H9 (cell line): ENCODE measurements at regions not wholly inside any gene's neighbourhood (a gene's known extent, or its start where the extent isn't known, plus 50 kb on each side); places are given as distances from the start of the nearest gene placed in this dataset.

Source experiments
- DNase-seq: peaks from one replicate; pipeline ENCODE4 v3.0.0-alpha.2; 2017
- H2AFZ ChIP-seq: one replicate; pipeline ENCODE4 v1.6.1; 2013; ENCODE audit warnings: mild to moderate bottlenecking, low read length, control low read depth, moderate library complexity
- H2AK5ac ChIP-seq: 2 replicates; pipeline ENCODE4 v1.6.1; 2013; ENCODE audit warnings: low read length, control low read depth, mixed read lengths; ENCODE audit not compliant: insufficient read length
- H2BK120ac ChIP-seq: one replicate; pipeline ENCODE4 v1.6.1; 2013; ENCODE audit warnings: low read depth, mild to moderate bottlenecking, low read length, control low read depth, inconsistent platforms; ENCODE audit not compliant: poor library complexity, severe bottlenecking
- H2BK12ac ChIP-seq: 2 replicates; pipeline ENCODE4 v1.6.1; 2013; ENCODE audit warnings: low read length, control low read depth, mixed read lengths, low read depth; ENCODE audit not compliant: insufficient read length
- H2BK15ac ChIP-seq: 2 replicates; pipeline ENCODE4 v1.6.1; 2013; ENCODE audit warnings: low read depth, low read length, control low read depth
- H2BK20ac ChIP-seq: one replicate; pipeline ENCODE4 v1.6.1; 2013; ENCODE audit warnings: low read depth, mild to moderate bottlenecking, low read length, control low read depth, inconsistent platforms; ENCODE audit not compliant: poor library complexity, severe bottlenecking
- H2BK5ac ChIP-seq: 2 replicates; pipeline ENCODE4 v1.6.1; 2013; ENCODE audit warnings: low read length, control low read depth, mixed read lengths; ENCODE audit not compliant: insufficient read length
- H3K14ac ChIP-seq: 2 replicates; pipeline ENCODE4 v1.6.1; 2013; ENCODE audit warnings: low read length, control low read depth; ENCODE audit not compliant: insufficient read depth
- H3K18ac ChIP-seq: 2 replicates; pipeline ENCODE4 v1.6.1; 2013; ENCODE audit warnings: low read depth, mild to moderate bottlenecking, mixed read lengths, low read length, control low read depth; ENCODE audit not compliant: insufficient read length
- H3K23ac ChIP-seq: 2 replicates; pipeline ENCODE4 v1.6.1; 2013; ENCODE audit warnings: low read length, control low read depth, mixed read lengths, low read depth; ENCODE audit not compliant: insufficient read length
- H3K23me2 ChIP-seq: 2 replicates; pipeline ENCODE4 v1.6.1; 2013; ENCODE audit warnings: low read depth, mild to moderate bottlenecking, mixed read lengths, low read length, control low read depth; ENCODE audit not compliant: insufficient read length, poor library complexity, severe bottlenecking
- H3K27ac ChIP-seq: 2 replicates; pipeline ENCODE4 v1.5.1; 2013; ENCODE audit warnings: low read length, control low read depth, mixed read lengths, low read depth; ENCODE audit not compliant: insufficient read length
- H3K27me3 ChIP-seq: 2 replicates; pipeline ENCODE4 v1.6.1; 2013; ENCODE audit warnings: low read length, control low read depth, inconsistent platforms; ENCODE audit not compliant: insufficient read depth
- H3K4ac ChIP-seq: 2 replicates; pipeline ENCODE4 v1.6.1; 2013; ENCODE audit warnings: low read depth, mild to moderate bottlenecking, control low read depth, inconsistent platforms, low read length, moderate library complexity
- H3K4me1 ChIP-seq: 2 replicates; pipeline ENCODE4 v1.6.1; 2013; ENCODE audit warnings: low read length, control low read depth, inconsistent platforms; ENCODE audit not compliant: insufficient read depth
- H3K4me2 ChIP-seq: 2 replicates; pipeline ENCODE4 v1.6.1; 2013; ENCODE audit warnings: low read length, control low read depth, mixed read lengths; ENCODE audit not compliant: insufficient read length, insufficient read depth
- H3K56ac ChIP-seq: 2 replicates; pipeline ENCODE4 v1.6.1; 2013; ENCODE audit warnings: low read depth, mild to moderate bottlenecking, mixed read lengths, low read length, control low read depth; ENCODE audit not compliant: insufficient read length
- H3K79me1 ChIP-seq: 2 replicates; pipeline ENCODE4 v1.6.1; 2013; ENCODE audit warnings: low read depth, mild to moderate bottlenecking, moderate library complexity, low read length, control low read depth, inconsistent platforms; ENCODE audit not compliant: insufficient read depth, poor library complexity, severe bottlenecking
- H3K79me2 ChIP-seq: 2 replicates; pipeline ENCODE4 v1.6.1; 2013; ENCODE audit warnings: low read length, control low read depth, inconsistent platforms; ENCODE audit not compliant: insufficient read depth
- H3K9ac ChIP-seq: 2 replicates; pipeline ENCODE4 v1.6.1; 2013; ENCODE audit warnings: low read length, control low read depth, mixed read lengths; ENCODE audit not compliant: insufficient read length; ENCODE audit errors: extremely low read depth
- H3K9me3 ChIP-seq: one replicate; pipeline ENCODE4 v1.6.1; 2013; ENCODE audit warnings: low read depth, low read length, inconsistent platforms; ENCODE audit not compliant: control insufficient read depth
- H3T11ph ChIP-seq: one replicate; pipeline ENCODE4 v1.6.1; 2013; ENCODE audit warnings: mild to moderate bottlenecking, low read length, control low read depth, inconsistent platforms
- H4K20me1 ChIP-seq: one replicate; pipeline ENCODE4 v1.6.1; 2013; ENCODE audit not compliant: control insufficient read depth, insufficient read length, insufficient read depth
- H4K5ac ChIP-seq: 2 replicates; pipeline ENCODE4 v1.6.1; 2013; ENCODE audit warnings: low read depth, mild to moderate bottlenecking, mixed read lengths, low read length, control low read depth; ENCODE audit not compliant: insufficient read length
- H4K8ac ChIP-seq: replicated peaks from 2 replicates; pipeline ENCODE4 v1.6.1; 2013; ENCODE audit warnings: low read length, control low read depth, mixed read lengths, low read depth; ENCODE audit not compliant: insufficient read length
- H4K91ac ChIP-seq: 2 replicates; pipeline ENCODE4 v1.6.1; 2013; ENCODE audit warnings: low read depth, mild to moderate bottlenecking, moderate library complexity, mixed read lengths, low read length, control low read depth; ENCODE audit not compliant: insufficient read length
- H3K27ac Mint-ChIP-seq, 3 experiments: 2 replicates in 2 of 3; 3 replicates in 1 of 3; pipeline ENCODE4 v1.8.0; 2020 to 2021; ENCODE audit warnings: mixed read lengths in 3 of 3, mild to moderate bottlenecking in 1 of 3, moderate library complexity in 1 of 3
- H3K27me3 Mint-ChIP-seq: 2 replicates; pipeline ENCODE4 v1.8.0; 2021; ENCODE audit warnings: low read depth, mild to moderate bottlenecking, moderate library complexity, mixed read lengths
- H3K36me3 Mint-ChIP-seq, 3 experiments: 2 replicates in 2 of 3; 3 replicates in 1 of 3; pipeline ENCODE4 v1.8.0; 2020 to 2021; ENCODE audit warnings: low read depth in 3 of 3, mixed read lengths in 3 of 3; ENCODE audit not compliant: insufficient read depth in 1 of 3
- H3K4me1 Mint-ChIP-seq, 2 experiments: 2 replicates each; pipeline ENCODE4 v1.8.0; 2020; ENCODE audit warnings: mixed read lengths in 2 of 2
- H3K4me3 Mint-ChIP-seq, 2 experiments: 2 replicates in 1 of 2; 3 replicates in 1 of 2; pipeline ENCODE4 v1.8.0; 2020 to 2021; ENCODE audit warnings: mild to moderate bottlenecking in 2 of 2, mixed read lengths in 2 of 2, moderate library complexity in 1 of 2
- H3K9me3 Mint-ChIP-seq, 2 experiments: 2 replicates in 1 of 2; 3 replicates in 1 of 2; pipeline ENCODE4 v1.8.0; 2020; ENCODE audit warnings: mild to moderate bottlenecking in 2 of 2, mixed read lengths in 2 of 2, moderate library complexity in 1 of 2
- WGBS: extraction: QIAGEN DNeasy Blood & Tissue Kit; methylation state at CpG from one replicate; pipeline ENCODE4 v1.1.7; 2013; ENCODE audit warnings: missing lambda C conversion rate, low lambda C conversion rate, mixed read lengths; ENCODE audit not compliant: insufficient read length; ENCODE audit errors: extremely low coverage; 5-methylcytosine and 5-hydroxymethylcytosine counted together
- TF ChIP-seq, protein P1 (sequence below): fragments of 200-600 bp; sonication (generic); conservative IDR thresholded peaks from 3 replicates; pipeline ENCODE4 v1.8.0; 2021; ENCODE audit warnings: antibody characterized with exemption, mild to moderate bottlenecking

DNA sequence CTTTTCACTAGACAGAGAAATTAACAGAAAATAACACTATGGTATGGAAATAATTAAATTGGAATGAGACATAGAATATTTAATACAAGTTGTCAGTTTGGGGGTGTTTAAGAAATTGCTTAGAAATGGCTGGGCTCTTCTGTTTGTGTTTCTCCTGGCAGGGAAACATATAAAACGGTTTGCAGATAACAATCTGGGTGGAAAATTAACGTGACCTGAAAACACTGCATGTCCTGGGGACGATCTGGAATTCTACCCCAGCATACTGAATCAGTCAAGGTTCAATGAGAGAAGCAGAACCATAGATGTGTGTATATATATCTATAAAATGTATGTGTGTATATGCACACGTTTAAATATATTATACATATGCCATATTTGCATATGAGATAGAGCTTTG, 109.8 kb downstream of the SPATA18 start:
- Histone ChIP-seq H3K23me2 (no peaks in the 10 kb centered on the region), H3K14ac (no peak overlapping the region), H3K4ac (no peak overlapping the region), H4K8ac (no peak overlapping the region), H3T11ph (no peak overlapping the region), H4K5ac (no peak overlapping the region), H3K4me2 (no peak overlapping the region), H3K79me1 (no peaks in the 10 kb centered on the region), H3K4me1 (no peaks in the 10 kb centered on the region), H2BK12ac (no peak overlapping the region), H2AK5ac (no peak overlapping the region), H3K9ac (no peak overlapping the region), H3K23ac (no peak overlapping the region), H3K9me3 (no peaks in the 10 kb centered on the region), H3K27ac (no peak overlapping the region), H2BK120ac (no peak overlapping the region), H3K18ac (no peak overlapping the region), H2AFZ (no peak overlapping the region), H3K56ac (no peak overlapping the region), H2BK5ac (no peak overlapping the region), H3K79me2 (no peaks in the 10 kb centered on the region), H2BK15ac (no peak overlapping the region), H4K20me1 (no peaks in the 10 kb centered on the region), H3K27me3 (no peaks in the 10 kb centered on the region), H4K91ac (no peak overlapping the region), H2BK20ac (no peak overlapping the region)
- DNase-seq = no peak
- Mint-ChIP-seq H3K9me3 (peaks cover under 1 to 6% of the 10 kb centered on the region in 2 experiments; a peak in 3 of 5 replicates), H3K4me1 (no peaks in the 10 kb centered on the region), H3K27ac (no peak overlapping the region), H3K36me3 (no peaks in the 10 kb centered on the region), H3K27me3 (peaks cover 1% of the 10 kb centered on the region), H3K4me3 (no peak overlapping the region)
- TF ChIP-seq, protein P1, sequence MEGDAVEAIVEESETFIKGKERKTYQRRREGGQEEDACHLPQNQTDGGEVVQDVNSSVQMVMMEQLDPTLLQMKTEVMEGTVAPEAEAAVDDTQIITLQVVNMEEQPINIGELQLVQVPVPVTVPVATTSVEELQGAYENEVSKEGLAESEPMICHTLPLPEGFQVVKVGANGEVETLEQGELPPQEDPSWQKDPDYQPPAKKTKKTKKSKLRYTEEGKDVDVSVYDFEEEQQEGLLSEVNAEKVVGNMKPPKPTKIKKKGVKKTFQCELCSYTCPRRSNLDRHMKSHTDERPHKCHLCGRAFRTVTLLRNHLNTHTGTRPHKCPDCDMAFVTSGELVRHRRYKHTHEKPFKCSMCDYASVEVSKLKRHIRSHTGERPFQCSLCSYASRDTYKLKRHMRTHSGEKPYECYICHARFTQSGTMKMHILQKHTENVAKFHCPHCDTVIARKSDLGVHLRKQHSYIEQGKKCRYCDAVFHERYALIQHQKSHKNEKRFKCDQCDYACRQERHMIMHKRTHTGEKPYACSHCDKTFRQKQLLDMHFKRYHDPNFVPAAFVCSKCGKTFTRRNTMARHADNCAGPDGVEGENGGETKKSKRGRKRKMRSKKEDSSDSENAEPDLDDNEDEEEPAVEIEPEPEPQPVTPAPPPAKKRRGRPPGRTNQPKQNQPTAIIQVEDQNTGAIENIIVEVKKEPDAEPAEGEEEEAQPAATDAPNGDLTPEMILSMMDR = no peak
- WGBS = no CpG with 5 or more reads among the region's 4 CpGs
